HG02759 (cell line): ENCODE measurements at regions not wholly inside any gene's neighbourhood (a gene's known extent, or its start where the extent isn't known, plus 50 kb on each side); places are given as distances from the start of the nearest gene placed in this dataset.
"Not testable (repeated sequence)": the region's sequence is repeated elsewhere in the genome, so short reads cannot be mapped to it uniquely, and the experiment has no call there.

ENCODE experiments used
- ATAC-seq: cut with Tn5 transposase; IDR thresholded peaks from one replicate; pipeline ENCODE4 v1.9.1; 2021; ENCODE audit warnings: mild to moderate bottlenecking, moderate library complexity; ENCODE audit not compliant: unreplicated experiment

GRCh38 chr1:149274493-149274892, 171.1 kb upstream of the NBPF9 start:
- not testable (repeated sequence) for ATAC-seq

DNA sequence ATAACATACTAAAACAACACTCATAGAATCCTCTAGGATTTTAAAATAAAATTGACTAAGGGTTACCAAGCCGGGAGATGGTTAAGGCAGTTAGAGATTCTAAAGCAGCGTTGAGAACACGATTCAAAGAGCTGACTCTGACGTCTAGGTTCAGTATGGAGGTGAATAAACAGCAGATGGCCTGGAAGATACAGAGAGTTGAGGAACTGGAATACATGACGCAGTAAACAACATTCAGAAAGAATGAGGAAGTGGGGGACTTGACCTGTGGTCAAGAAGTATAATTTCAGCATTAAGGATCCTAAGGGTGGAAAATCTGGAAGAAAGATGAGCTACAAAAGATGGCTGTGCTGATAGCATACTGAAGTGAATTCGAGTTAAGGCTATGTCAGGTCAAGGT, 172.5 kb upstream of the NBPF9 start:
- ATAC-seq = not testable (repeated sequence)

DNA sequence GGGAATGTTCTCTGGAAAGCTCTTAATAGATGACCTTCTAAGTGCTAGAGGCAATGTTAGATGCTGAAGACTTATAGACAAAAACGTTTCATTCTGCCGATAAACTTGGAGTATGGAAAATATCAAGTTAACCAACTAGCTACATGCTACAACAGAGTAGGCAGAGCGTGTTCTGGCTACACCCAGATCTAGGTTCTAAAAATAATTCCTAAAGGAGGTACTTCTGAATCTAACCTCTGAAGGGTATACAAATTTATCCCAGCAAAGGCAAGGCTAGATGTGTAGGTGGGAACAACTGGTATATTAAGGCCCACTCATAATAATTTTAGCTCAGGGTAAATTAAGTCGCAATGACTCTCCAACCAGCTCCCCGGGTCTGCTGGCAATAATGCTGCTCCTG, 173.1 kb upstream of the NBPF9 start:
- ATAC-seq = not testable (repeated sequence)

- not testable (repeated sequence) for ATAC-seq
Observed at GRCh38 chr1:149278156-149278555, 174.8 kb upstream of the NBPF9 start.

DNA sequence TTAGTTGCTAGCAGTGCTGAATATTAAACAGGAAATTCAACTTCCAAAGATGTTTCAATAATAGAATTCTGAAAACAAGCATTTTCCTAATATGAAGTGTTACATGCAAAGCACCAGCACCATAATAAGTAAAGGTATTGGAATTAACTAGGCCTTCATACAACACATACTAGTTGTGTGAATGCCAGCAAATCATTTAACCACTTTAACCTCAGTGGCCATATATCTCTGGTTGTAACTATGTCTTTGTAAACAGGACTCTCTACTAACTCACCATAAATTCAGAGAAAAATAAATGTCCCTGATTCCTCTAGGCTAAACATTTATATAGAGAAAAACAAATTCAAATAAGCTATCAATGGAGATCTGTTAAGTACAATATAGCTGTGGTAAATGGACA, 175.7 kb upstream of the NBPF9 start:
- not testable (repeated sequence) for ATAC-seq

- not testable (repeated sequence) for ATAC-seq
Observed at GRCh38 chr1:149279512-149279911, 176.2 kb upstream of the NBPF9 start.

DNA sequence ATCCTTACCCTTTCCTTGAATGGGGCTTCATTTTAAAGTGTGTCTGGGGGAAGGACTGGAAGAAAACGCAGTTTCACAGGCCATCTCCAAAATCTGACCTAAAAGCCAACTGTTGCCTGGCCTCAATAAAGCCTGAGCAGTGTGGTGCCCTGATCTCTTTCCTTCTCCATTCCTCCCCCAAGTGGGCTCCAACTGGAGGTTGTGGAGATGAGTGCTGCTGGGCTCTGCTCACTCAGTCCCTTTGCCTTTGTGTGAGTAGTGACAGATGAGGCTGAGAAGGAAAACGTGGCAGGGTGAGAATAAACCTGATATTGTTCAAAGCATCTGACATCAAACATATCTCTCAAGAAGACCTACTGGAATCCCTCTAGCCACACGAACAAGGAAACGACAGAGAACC, 181.4 kb upstream of the NBPF9 start:
- not testable (repeated sequence) for ATAC-seq

DNA sequence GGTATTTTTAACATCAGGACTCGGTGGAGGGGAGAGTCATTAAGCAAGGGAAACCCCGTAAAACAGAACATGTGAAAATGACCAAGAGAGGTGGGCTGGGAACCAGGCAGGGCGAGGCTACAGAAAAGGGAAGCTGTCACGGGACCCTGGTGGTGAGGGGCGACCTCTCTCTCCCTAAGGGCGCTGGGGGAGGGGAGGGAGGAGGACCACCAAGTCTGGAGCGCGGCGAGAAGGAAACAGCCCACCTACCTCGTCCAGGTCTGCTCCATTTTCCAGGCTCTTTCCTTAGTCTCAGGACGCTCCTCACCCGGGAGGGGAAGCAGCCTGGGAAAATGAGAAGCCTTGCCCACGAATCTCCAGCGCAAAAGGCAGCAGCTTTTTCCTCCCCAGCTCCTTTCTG, 181.9 kb upstream of the NBPF9 start:
- not testable (repeated sequence) for ATAC-seq

DNA sequence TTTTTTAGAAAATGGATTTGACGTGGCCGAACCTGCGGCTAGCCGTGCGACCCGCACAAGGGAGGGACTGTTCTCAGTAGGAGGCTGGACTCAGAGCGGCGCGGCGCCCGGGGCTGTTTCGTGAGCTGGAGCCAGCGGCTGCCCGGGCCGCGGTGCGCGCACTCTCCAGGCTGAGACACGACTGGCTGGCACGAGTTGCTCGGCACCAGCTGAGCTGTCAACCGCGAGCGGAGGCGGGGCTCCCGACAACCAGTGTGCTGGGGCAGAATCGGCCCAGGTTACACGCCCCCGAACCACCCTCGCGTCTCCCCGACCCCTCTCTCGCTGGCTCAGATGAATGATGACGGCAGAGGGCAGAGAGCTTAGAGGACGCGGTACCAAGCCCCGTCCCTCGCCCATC, 182.3 kb upstream of the NBPF9 start:
- not testable (repeated sequence) for ATAC-seq

GRCh38 chr1:149288580-149288979, 185.2 kb upstream of the NBPF9 start:
- ATAC-seq = not testable (repeated sequence)

DNA sequence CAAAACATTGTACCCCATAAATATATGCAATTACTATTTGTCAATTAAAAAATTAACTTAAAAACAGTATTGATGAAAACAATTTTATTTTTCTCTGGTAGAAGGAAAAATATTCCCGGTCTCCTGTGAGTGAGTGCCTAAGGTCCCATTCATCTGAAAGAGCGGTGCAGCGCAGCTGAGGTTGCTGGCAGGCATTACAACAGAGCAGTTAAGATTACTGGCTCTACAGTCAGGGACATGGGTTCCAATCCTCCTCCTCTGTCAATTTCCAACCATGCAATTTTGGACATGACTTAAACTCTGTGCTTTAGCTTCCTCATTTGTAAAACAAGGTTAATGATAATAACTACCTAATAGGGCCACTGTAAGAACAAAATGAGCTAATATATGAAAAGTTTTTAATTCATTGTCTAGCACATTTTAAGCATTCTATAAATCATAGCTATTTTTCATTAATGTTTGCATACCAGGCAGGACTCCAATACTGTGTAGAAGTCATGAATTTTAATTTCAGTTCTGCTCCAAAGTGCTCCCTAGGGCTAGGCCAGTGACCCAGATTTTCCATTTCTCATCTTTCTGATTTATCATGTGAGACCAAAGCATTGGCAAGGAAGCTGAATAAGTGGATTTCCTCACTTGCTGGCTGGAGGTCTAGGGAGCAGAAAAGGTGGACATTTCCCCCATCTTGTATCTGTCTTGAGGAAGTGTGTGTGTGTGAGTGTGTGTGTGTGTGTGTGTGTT, 174.2 kb upstream of the NBPF19 start:
- ATAC-seq = not testable (repeated sequence)

GRCh38 chr1:149301282-149301681, 173.6 kb upstream of the NBPF19 start:
- ATAC-seq = not testable (repeated sequence)

- not testable (repeated sequence) for ATAC-seq
Observed at GRCh38 chr1:149304796-149305195, 170.0 kb upstream of the NBPF19 start.

GRCh38 chr1:149307640-149308039, 167.2 kb upstream of the NBPF19 start:
- not testable (repeated sequence) for ATAC-seq

- not testable (repeated sequence) for ATAC-seq
Observed at GRCh38 chr1:149314921-149315320, 159.9 kb upstream of the NBPF19 start.

DNA sequence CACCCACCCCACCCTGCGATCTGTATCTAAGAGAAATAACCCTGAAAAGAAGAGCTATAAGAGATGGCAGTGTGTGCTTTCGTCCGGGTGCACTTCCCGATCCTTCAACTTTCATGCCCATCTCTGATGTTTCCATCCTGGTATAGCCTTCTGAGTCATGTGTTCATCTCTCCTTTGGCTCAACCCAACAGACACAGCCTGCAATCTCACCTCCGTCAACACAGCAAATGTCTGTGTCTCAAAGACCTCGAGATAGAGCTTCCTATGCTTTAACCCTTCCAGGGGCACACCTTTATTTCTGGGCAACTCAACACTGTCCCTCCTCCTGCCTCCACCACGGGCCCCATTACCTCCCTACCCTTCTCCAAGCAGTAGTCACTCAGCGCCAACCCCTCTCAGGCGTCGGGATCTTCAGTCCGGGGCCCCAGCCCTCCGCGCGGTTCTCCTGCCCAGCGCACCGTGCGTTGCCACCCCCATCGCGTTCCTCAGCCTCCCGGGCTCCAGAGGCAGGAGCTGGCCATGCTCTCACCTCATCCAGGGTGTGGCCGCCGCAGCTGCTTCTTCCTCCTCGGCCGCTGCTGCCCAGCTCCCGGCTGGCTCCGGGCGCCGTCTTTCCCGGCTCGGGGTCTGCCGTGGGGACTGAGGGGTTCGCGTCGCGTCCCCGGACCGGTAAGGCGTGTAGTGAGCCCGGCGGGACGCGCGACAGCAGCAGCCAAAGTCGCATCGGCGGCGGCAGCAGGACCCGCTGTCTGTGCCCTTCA, 153.7 kb upstream of the NBPF19 start:
- not testable (repeated sequence) for ATAC-seq

DNA sequence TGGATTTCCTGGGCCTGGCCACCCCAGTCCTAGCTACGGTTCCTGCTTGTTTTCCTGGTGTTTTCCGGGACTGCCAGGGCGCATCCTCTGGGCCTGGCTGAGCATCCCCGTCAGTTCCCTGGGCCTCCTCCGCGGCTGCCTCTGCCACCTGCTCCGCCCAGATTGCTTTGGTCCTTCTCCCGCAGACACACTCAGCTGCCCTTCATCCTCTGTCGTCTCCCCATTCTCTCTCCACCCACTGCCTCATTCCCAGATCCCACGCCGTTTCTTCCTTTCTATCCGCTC, 153.2 kb upstream of the NBPF19 start:
- not testable (repeated sequence) for ATAC-seq

DNA sequence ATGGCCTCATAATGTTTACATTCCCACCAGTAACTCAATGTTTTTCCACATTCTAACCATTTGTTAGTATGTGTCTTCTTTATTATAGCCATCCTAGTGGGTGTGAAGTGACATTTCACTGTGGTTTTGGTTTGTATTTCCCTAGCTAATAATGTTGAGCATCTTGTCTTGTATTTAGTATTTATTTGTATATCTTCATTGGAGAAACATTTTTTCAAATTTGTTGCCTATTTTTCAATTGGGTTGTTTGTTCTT, 144.8 kb upstream of the NBPF19 start:
- ATAC-seq = not testable (repeated sequence)

DNA sequence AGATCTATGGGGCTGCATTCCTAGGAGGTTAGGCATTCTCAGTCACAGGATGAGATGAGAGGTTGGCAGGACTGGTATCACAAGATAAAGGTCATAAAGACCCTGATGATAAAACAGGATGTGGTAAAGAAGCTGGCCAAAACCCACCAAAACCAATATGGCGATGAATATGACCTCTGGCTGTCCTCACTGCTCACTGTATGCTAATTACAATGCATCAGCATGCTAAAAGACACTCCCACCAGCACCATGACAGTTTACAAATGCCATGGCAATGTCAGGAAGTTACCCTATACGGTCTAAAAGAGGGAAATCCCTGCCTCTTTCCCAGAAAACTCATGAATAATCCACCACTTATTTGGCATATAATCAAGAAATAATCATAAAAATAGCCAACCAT, 138.8 kb upstream of the NBPF19 start:
- ATAC-seq = not testable (repeated sequence)

GRCh38 chr1:149338221-149338691, 136.6 kb upstream of the NBPF19 start:
- ATAC-seq = not testable (repeated sequence)

DNA sequence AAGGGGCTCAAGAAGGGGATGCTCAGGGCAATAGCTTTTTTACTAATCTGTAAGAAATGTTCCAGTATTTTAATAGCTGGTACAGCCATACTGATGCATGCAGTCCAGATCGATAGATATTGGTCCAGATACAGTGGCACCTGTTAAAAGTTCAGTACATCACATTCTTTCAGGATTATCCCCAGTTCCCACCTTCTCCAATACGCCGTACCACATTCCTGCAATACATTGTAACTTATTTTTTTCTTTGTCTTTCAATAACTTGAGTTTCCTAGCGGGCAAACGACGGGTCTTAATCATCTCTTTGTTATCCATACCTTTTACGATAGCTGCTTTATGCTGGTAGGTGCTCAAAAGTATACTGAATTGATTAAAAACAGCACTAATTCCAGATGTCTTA, 136.1 kb upstream of the NBPF19 start:
- ATAC-seq = not testable (repeated sequence)

DNA sequence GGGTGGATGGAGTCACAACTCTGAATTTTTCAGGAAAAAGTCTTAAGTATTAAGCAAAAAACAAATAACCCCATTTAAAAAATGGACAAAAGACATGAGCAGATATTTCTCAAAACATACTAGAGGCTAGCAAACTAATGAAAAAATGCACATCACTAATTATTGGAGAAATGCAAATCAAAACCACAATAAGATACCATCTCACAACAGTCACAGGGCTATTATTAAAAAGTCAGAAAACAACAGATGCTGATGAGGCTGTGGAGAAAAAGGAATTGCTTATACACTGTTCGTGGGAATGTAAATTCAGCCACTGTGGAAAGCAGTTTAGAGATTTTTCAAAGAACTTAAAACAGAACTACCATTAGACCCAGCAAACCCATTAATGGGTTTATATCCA, 125.4 kb upstream of the NBPF19 start:
- not testable (repeated sequence) for ATAC-seq
